Femur (tissue), 1 donor: ENCODE measurements at regions not wholly inside any gene's neighbourhood (a gene's known extent, or its start where the extent isn't known, plus 50 kb on each side); places are given as distances from the start of the nearest gene placed in this dataset.

Experiments used
- DNase-seq: peaks from one replicate; pipeline ENCODE4 v3.0.0-alpha.2; 2017

- DNase-seq, result no peak
Observed at GRCh38 chr20:56060486-56060885, 55.2 kb upstream of the CBLN4 start.

- no peak for DNase-seq
Observed at GRCh38 chr20:56069016-56069415, 63.7 kb upstream of the CBLN4 start.

GRCh38 chr20:56072165-56072564 lies 66.8 kb upstream of the CBLN4 start:
- no peak for DNase-seq

GRCh38 chr20:56088375-56088774 lies 83.1 kb upstream of the CBLN4 start:
- no peak for DNase-seq

GRCh38 chr20:56091628-56092234 lies 86.4 kb upstream of the CBLN4 start:
- no peak for DNase-seq

- no peak for DNase-seq
Observed at GRCh38 chr20:56094228-56094627, 88.9 kb upstream of the CBLN4 start.

- DNase-seq, result no peak
Observed at GRCh38 chr20:56098981-56099500, 93.7 kb upstream of the CBLN4 start.

- no peak for DNase-seq
Observed at GRCh38 chr20:56111961-56112730, 106.8 kb upstream of the CBLN4 start.

- no peak for DNase-seq
Observed at GRCh38 chr20:56117350-56117749, 112.0 kb upstream of the CBLN4 start.

- DNase-seq, result no peak
Observed at GRCh38 chr20:56121850-56122249, 116.5 kb upstream of the CBLN4 start.

GRCh38 chr20:56143759-56144158 lies 104.8 kb upstream of the MC3R start:
- DNase-seq, result no peak

- DNase-seq, result no peak
Observed at GRCh38 chr20:56151834-56152233, 96.7 kb upstream of the MC3R start.

GRCh38 chr20:56153926-56154325 lies 94.6 kb upstream of the MC3R start:
- no peak for DNase-seq

- DNase-seq, result no peak
Observed at GRCh38 chr20:56155625-56156024, 92.9 kb upstream of the MC3R start.

- DNase-seq, result no peak
Observed at GRCh38 chr20:56157530-56158203, 90.9 kb upstream of the MC3R start.

- DNase-seq, result no peak
Observed at GRCh38 chr20:56158489-56158888, 90.0 kb upstream of the MC3R start.

GRCh38 chr20:56160956-56161355 lies 87.6 kb upstream of the MC3R start:
- DNase-seq, result no peak

GRCh38 chr20:56163806-56164205 lies 84.7 kb upstream of the MC3R start:
- no peak for DNase-seq

- no peak for DNase-seq
Observed at GRCh38 chr20:56166781-56167465, 81.6 kb upstream of the MC3R start.

GRCh38 chr20:56171087-56172012 lies 77.2 kb upstream of the MC3R start:
- DNase-seq, result no peak

GRCh38 chr20:56173438-56173837 lies 75.1 kb upstream of the MC3R start:
- DNase-seq, result no peak

- DNase-seq, result no peak
Observed at GRCh38 chr20:56174416-56174815, 74.1 kb upstream of the MC3R start.
